Neural crest cell (in vitro differentiated cells): ENCODE measurements at regions not wholly inside any gene's neighbourhood (a gene's known extent, or its start where the extent isn't known, plus 50 kb on each side); places are given as distances from the start of the nearest gene placed in this dataset.

Experiments
- DNase-seq: peaks from one replicate; pipeline ENCODE4 v3.0.0; 2021; ENCODE audit warnings: low read depth, mixed read lengths, low spot score
- H3K27ac Mint-ChIP-seq: one replicate; pipeline ENCODE4 v1.8.0; 2021; ENCODE audit warnings: mild to moderate bottlenecking, mixed read lengths; ENCODE audit not compliant: unreplicated experiment
- H3K27me3 Mint-ChIP-seq: 2 replicates; pipeline ENCODE4 v1.8.0; 2021; ENCODE audit warnings: low read depth, mild to moderate bottlenecking, mixed read lengths
- H3K36me3 Mint-ChIP-seq: 2 replicates; pipeline ENCODE4 v1.8.0; 2021; ENCODE audit warnings: low read depth, mild to moderate bottlenecking, mixed read lengths
- H3K4me1 Mint-ChIP-seq: 2 replicates; pipeline ENCODE4 v1.8.0; 2021; ENCODE audit warnings: mixed read lengths
- H3K4me3 Mint-ChIP-seq: one replicate; pipeline ENCODE4 v1.8.0; 2021; ENCODE audit warnings: mild to moderate bottlenecking, mixed read lengths
- H3K9me3 Mint-ChIP-seq: 2 replicates; pipeline ENCODE4 v1.8.0; 2021; ENCODE audit warnings: mixed read lengths
- TF ChIP-seq, protein P1 (sequence below): fragments of 200-600 bp; sonication (generic); conservative IDR thresholded peaks from 2 replicates; pipeline ENCODE4 v1.5.0; 2021; ENCODE audit warnings: antibody characterized with exemption, mild to moderate bottlenecking

DNA sequence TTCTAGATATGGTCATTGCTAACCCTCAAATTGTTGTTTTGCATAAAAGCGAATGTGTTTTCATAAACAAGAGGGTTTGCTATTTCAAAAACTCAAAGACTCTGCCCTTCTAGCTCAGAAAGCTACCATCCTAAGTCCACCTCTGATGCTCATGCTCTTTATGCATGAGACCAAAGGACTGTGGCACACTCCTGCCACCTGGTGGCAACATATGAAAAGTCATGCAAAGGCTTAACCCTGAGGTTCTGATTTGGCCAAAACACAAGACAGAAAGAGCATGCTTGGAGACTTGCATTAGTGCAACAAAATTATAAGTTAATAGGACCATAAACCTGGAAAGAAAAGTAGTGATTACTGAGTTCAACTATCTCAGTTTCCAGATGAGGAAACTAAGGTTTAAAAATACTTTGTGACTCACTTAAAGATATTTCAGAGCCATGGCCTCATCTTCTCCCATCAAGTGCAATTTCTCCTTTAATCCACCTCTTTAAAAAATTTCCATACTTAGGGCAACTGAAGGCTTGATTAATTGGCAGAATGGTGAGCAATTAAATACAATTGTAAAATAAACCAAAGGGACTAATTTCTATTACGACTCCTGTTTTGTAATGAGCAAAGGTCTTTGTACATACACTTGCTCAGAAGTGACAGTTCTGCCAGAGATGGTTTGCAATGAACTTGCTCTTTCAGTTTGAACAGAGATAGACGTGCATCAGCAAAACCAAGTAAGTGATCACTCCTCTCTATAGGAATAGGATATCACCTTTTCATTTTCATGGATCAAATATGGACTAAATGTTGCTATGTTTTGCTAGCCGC is 110.7 kb upstream of the RAD23B start:
- Mint-ChIP-seq H3K27me3 (no peaks in the 10 kb centered on the region), H3K27ac (no peak overlapping the region), H3K4me1 (peaks cover 37% of the 10 kb centered on the region), H3K9me3 (no peaks in the 10 kb centered on the region), H3K36me3 (no peaks in the 10 kb centered on the region), H3K4me3 (no peak overlapping the region)
- DNase-seq = peak; percentile 77
- TF ChIP-seq, protein P1, sequence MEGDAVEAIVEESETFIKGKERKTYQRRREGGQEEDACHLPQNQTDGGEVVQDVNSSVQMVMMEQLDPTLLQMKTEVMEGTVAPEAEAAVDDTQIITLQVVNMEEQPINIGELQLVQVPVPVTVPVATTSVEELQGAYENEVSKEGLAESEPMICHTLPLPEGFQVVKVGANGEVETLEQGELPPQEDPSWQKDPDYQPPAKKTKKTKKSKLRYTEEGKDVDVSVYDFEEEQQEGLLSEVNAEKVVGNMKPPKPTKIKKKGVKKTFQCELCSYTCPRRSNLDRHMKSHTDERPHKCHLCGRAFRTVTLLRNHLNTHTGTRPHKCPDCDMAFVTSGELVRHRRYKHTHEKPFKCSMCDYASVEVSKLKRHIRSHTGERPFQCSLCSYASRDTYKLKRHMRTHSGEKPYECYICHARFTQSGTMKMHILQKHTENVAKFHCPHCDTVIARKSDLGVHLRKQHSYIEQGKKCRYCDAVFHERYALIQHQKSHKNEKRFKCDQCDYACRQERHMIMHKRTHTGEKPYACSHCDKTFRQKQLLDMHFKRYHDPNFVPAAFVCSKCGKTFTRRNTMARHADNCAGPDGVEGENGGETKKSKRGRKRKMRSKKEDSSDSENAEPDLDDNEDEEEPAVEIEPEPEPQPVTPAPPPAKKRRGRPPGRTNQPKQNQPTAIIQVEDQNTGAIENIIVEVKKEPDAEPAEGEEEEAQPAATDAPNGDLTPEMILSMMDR = peak; percentile 94

DNA sequence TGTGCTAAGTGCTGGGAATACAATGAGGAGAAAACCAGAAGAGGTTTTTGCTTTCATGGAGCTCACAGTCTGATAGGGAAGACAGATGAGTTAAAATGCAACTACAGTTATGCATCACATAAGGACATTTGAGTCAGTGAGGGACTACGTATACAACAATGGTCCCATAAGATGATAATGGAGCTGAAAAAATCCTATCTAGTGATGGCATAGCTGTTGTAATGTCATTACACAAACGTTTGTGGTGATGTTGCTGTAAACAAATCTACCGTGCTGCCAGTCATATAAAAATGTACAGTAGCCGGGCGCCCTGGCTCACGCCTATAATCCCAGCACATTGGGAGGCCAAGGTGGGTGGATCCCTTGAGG is 110.1 kb upstream of the RAD23B start:
- H3K9me3 Mint-ChIP-seq = no peaks in the 10 kb centered on the region
- H3K27me3 Mint-ChIP-seq = no peaks in the 10 kb centered on the region
- no peaks in the 10 kb centered on the region for H3K36me3 Mint-ChIP-seq
- H3K4me3 Mint-ChIP-seq = no peak overlapping the region
- H3K4me1 Mint-ChIP-seq = peaks cover 37% of the 10 kb centered on the region
- H3K27ac Mint-ChIP-seq = no peak overlapping the region
- TF ChIP-seq, protein P1 = no peak
- no peak for DNase-seq

DNA sequence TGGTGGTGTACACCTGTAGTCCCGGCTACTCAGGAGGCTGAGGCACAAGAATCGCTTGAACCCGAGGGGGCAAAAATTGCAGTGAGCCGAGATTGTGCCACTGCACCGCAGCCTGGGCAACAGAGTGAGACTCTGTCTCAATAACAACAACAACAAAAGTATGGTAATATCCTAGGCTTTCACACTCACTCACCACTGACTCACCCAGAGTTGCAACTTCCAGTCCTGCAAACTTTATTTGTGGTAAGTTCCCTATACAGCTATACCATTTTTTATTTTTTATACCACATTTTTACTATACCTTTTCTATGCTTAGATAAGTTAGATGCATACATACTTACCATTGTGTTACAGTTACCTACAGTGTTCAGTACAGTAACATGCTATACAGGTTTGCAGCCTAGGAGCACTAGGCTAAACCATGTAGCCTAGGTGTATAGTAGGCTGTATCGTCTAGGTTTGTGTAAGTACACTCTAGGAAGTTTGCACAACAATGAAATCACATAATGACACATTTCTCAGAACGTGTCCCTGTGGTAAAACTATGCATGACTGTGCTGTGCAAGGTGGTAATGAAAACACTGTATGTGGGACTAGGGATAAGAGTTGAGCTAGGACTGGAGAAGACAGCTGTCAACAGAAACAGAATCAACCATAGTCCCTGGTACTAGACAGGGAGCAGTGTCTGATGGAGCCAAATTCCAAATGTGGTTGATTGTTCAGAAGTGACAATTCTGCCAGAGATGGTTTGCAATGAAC is 109.5 kb upstream of the RAD23B start:
- peaks cover 37% of the 10 kb centered on the region for H3K4me1 Mint-ChIP-seq
- DNase-seq = no peak
- H3K27ac Mint-ChIP-seq = no peak overlapping the region
- no peaks in the 10 kb centered on the region for H3K36me3 Mint-ChIP-seq
- H3K27me3 Mint-ChIP-seq = no peaks in the 10 kb centered on the region
- H3K4me3 Mint-ChIP-seq = no peak overlapping the region
- TF ChIP-seq, protein P1 = no peak
- H3K9me3 Mint-ChIP-seq = no peaks in the 10 kb centered on the region

DNA sequence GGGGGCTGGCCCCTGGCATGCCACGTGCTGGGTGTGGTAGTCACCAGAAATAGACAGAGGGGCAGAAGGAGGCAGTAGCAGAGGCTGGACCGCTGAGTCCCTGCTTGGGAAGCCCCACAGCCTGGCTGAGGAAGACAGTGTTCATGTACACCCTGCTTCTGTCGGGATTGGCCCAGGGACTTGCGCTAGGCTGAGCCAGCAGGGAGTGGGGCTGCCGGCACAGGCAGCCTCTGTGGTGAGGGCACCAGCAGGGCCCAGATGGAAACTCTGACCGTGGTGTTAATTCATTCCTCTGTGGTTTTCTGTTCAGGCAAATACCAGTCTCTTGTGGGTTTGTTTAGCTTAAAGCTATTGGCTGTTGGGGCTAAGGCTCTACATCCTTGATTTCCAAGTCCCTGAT is 108.6 kb upstream of the RAD23B start:
- Mint-ChIP-seq H3K9me3 (no peaks in the 10 kb centered on the region), H3K4me1 (peaks cover 37% of the 10 kb centered on the region), H3K27ac (no peak overlapping the region), H3K27me3 (no peaks in the 10 kb centered on the region), H3K36me3 (no peaks in the 10 kb centered on the region), H3K4me3 (no peak overlapping the region)
- no peak for DNase-seq
- TF ChIP-seq, protein P1 = no peak

DNA sequence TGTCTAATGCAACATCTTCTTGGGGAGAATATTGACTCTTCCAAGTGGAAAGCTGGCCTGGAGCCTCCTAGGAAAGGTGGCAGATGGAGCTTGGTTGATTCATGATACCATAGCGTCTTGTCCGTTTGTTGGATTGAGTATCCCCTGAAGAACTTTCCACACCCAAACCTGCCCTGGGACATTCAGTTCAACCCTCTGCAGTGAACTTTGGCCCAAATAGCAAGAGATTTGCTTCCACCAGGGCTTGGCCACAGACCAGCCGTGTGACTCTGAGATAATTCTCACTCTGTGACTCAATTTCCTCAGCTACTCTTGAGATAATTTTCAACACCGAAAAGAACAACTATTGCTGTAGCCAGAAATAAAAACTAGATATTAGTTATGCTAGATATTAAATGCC is 108.0 kb upstream of the RAD23B start:
- H3K9me3 Mint-ChIP-seq = no peaks in the 10 kb centered on the region
- H3K4me3 Mint-ChIP-seq = no peak overlapping the region
- TF ChIP-seq, protein P1 = no peak
- no peaks in the 10 kb centered on the region for H3K36me3 Mint-ChIP-seq
- H3K27ac Mint-ChIP-seq = no peak overlapping the region
- H3K27me3 Mint-ChIP-seq = no peaks in the 10 kb centered on the region
- H3K4me1 Mint-ChIP-seq = peaks cover 31% of the 10 kb centered on the region
- no peak for DNase-seq
